Adrenal gland (tissue), 5 donors: ENCODE measurements at regions not wholly inside any gene's neighbourhood (a gene's known extent, or its start where the extent isn't known, plus 50 kb on each side); places are given as distances from the start of the nearest gene placed in this dataset.

ENCODE experiments used
- CTCF ChIP-seq, 6 experiments: fragments of 450-650 bp in 4 of 6; fragments of 200-600 bp in 2 of 6; sonication (generic) in 1 of 6; IDR thresholded peaks; 1 replicate in 5 of 6; 2 replicates in 1 of 6; pipeline versions ENCODE4 v1.5.1 to v1.8.0; 2016 to 2021; ENCODE audit warnings: antibody characterized with exemption in 6 of 6, mild to moderate bottlenecking in 2 of 6, moderate library complexity in 1 of 6
- POLR2A ChIP-seq, 2 donors: fragments of 450-650 bp; IDR thresholded peaks; one replicate each; pipeline ENCODE4 v1.6.1; 2017; ENCODE audit warnings: antibody characterized with exemption in 2 of 2, mild to moderate bottlenecking in 2 of 2, moderate library complexity in 1 of 2
- donor health status: DM: no; HTN: no; CAD: no.

DNA sequence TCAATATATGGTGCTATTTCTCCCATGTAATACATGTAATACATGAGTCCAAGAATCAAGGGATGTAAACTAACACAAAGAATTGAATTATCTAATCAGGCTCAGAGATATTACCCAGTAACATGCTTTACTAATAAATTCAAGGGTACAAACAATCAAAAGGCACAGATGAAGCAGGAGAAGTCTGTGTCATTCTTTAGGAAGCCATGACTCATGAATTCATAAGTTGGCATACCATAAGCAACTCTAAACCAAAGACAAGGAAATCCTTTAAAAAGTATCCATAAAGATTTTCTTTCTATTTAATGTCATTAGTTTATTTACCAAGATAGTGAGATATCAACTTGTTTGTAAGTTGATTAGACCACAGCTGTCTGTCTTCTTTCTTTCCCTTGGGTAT, 446.0 kb upstream of the IMPG1 start:
- no peak for TF ChIP-seq POLR2A (IDR thresholded peaks at IDR 0.05)
- TF ChIP-seq CTCF (IDR thresholded peaks at IDR 0.05) = no peak
